GM23338 (cell line): ENCODE measurements at regions not wholly inside any gene's neighbourhood (a gene's known extent, or its start where the extent isn't known, plus 50 kb on each side); places are given as distances from the start of the nearest gene placed in this dataset.

Experiments
- ATAC-seq: fragments of 200-7000 bp; cut with Tn5 transposase; 3 replicates; pipeline ENCODE4 v1.9.1; 2020
- DNase-seq: peaks from one replicate; pipeline ENCODE4 v3.0.0-alpha.2; 2015; ENCODE audit warnings: low spot score
- H2AFZ ChIP-seq: fragments of 200-600 bp; sonication (generic); 2 replicates; pipeline ENCODE4 v1.8.0; 2016; ENCODE audit warnings: antibody characterized with exemption, mild to moderate bottlenecking, moderate library complexity
- H3F3A ChIP-seq: fragments of 200-600 bp; sonication (generic); replicated peaks from 2 replicates; pipeline ENCODE4 v1.8.0; 2017; ENCODE audit warnings: antibody characterized with exemption, mixed run types, low read depth
- H3K27ac ChIP-seq: fragments of 200-600 bp; sonication (generic); 2 replicates; pipeline ENCODE4 v1.6.1; 2016; ENCODE audit warnings: low read depth
- H3K27me3 ChIP-seq: fragments of 200-600 bp; sonication (generic); 2 replicates; pipeline ENCODE4 v1.8.0; 2016; ENCODE audit warnings: mild to moderate bottlenecking, mixed run types, moderate library complexity; ENCODE audit not compliant: insufficient read depth
- H3K36me3 ChIP-seq: fragments of 200-600 bp; sonication (generic); 2 replicates; pipeline ENCODE4 v1.8.0; 2016; ENCODE audit warnings: mild to moderate bottlenecking; ENCODE audit not compliant: insufficient read depth
- H3K4me1 ChIP-seq: fragments of 200-600 bp; sonication (generic); 2 replicates; pipeline ENCODE4 v1.8.0; 2016; ENCODE audit warnings: mild to moderate bottlenecking, moderate library complexity; ENCODE audit not compliant: insufficient read depth
- H3K4me2 ChIP-seq: fragments of 200-600 bp; sonication (generic); 2 replicates; pipeline ENCODE4 v1.7.1; 2017; ENCODE audit warnings: mixed run types
- H3K4me3 ChIP-seq: fragments of 200-600 bp; sonication (generic); 2 replicates; pipeline ENCODE4 v1.6.1; 2016; ENCODE audit warnings: mixed run types
- H3K79me2 ChIP-seq: fragments of 200-600 bp; sonication (generic); replicated peaks from 2 replicates; pipeline ENCODE4 v1.8.0; 2017; ENCODE audit warnings: mild to moderate bottlenecking; ENCODE audit not compliant: insufficient read depth
- H3K9me2 ChIP-seq: fragments of 200-600 bp; sonication (generic); 2 replicates; pipeline ENCODE4 v1.8.0; 2017; ENCODE audit not compliant: insufficient read depth
- H4K20me1 ChIP-seq: fragments of 200-600 bp; sonication (generic); replicated peaks from 2 replicates; pipeline ENCODE4 v1.8.0; 2017; ENCODE audit warnings: mild to moderate bottlenecking; ENCODE audit not compliant: insufficient read depth
- H3K27ac Mint-ChIP-seq: 2 replicates; pipeline ENCODE4 v1.8.0; 2020; ENCODE audit warnings: inconsistent platforms, mild to moderate bottlenecking, moderate library complexity, mixed read lengths
- H3K27me3 Mint-ChIP-seq: 3 replicates; pipeline ENCODE4 v1.8.0; 2022; ENCODE audit warnings: low read depth, mild to moderate bottlenecking, moderate library complexity, mixed read lengths, inconsistent platforms; ENCODE audit not compliant: insufficient read depth, poor library complexity
- H3K36me3 Mint-ChIP-seq: 3 replicates; pipeline ENCODE4 v1.8.0; 2021; ENCODE audit warnings: low read depth, mild to moderate bottlenecking, inconsistent platforms, moderate library complexity, mixed read lengths
- H3K4me1 Mint-ChIP-seq: 3 replicates; pipeline ENCODE4 v1.8.0; 2020; ENCODE audit warnings: mild to moderate bottlenecking, inconsistent platforms, mixed read lengths
- H3K4me3 Mint-ChIP-seq: 3 replicates; pipeline ENCODE4 v1.8.0; 2021; ENCODE audit warnings: moderate library complexity, mild to moderate bottlenecking, inconsistent platforms, mixed read lengths
- H3K9me3 Mint-ChIP-seq: 3 replicates; pipeline ENCODE4 v1.8.0; 2020; ENCODE audit warnings: moderate library complexity, mild to moderate bottlenecking, inconsistent platforms, mixed read lengths
- CREB1 ChIP-seq: fragments of 250-450 bp; sonication (Bioruptor Pico); IDR thresholded peaks from 2 replicates; pipeline ENCODE4 v1.5.0; 2020; ENCODE audit warnings: low read depth, mild to moderate bottlenecking, moderate library complexity
- CTCF ChIP-seq, 2 experiments: fragments of 200-600 bp in 1 of 2; sonication (generic) in 1 of 2; conservative IDR thresholded peaks; 2 replicates each; pipeline versions ENCODE4 v1.5.1 to v1.6.1; 2016 to 2017; ENCODE audit warnings: antibody characterized with exemption in 2 of 2, low read depth in 2 of 2, mild to moderate bottlenecking in 2 of 2, moderate library complexity in 1 of 2
- EZH2 ChIP-seq: fragments of 200-600 bp; sonication (generic); IDR thresholded peaks from one replicate; pipeline ENCODE4 v1.8.0; 2017; ENCODE audit warnings: antibody characterized with exemption, mild to moderate bottlenecking, low read depth; ENCODE audit not compliant: unreplicated experiment
- ZNF114 ChIP-seq: fragments of 250-450 bp; sonication (Bioruptor Pico); IDR thresholded peaks from 2 replicates; pipeline ENCODE4 v1.5.0; 2020; ENCODE audit warnings: mild to moderate bottlenecking, moderate library complexity
- ZNF462 ChIP-seq: fragments of 250-450 bp; sonication (Bioruptor Pico); IDR thresholded peaks from 2 replicates; pipeline ENCODE4 v1.5.0; 2020; ENCODE audit warnings: mild to moderate bottlenecking, moderate library complexity

GRCh38 chr10:44030132-44030531, 354.8 kb downstream of the CXCL12 start:
- TF ChIP-seq CREB1 (CRISPR knock-in tag) (peak; percentile 11; the same call in 1 of the 2 replicates), ZNF462 (0 out of 2 replicates have a peak, but pooled peaks have one; percentile 29), CTCF (conservative IDR thresholded peaks at IDR 0.05; ENCODE audit: low read depth in 2 of 2) (peak; percentile 41 to 69), EZH2 (no peak), ZNF114 (no peak)
- no peaks in the 10 kb centered on the region for H3K27me3 Mint-ChIP-seq
- DNase-seq = peak; percentile 72
- no peak overlapping the region for H3K27ac ChIP-seq
- no peaks in the 10 kb centered on the region for H3K9me3 Mint-ChIP-seq
- peaks cover 5% of the 10 kb centered on the region for H3K9me2 ChIP-seq
- H3K36me3 Mint-ChIP-seq = no peaks in the 10 kb centered on the region
- H3K4me2 ChIP-seq = no peak overlapping the region
- no peak overlapping the region for H3K4me3 Mint-ChIP-seq
- H3K79me2 ChIP-seq = no peaks in the 10 kb centered on the region
- H2AFZ ChIP-seq = no peak overlapping the region
- H3K27me3 ChIP-seq = no peaks in the 10 kb centered on the region
- no peak overlapping the region for H3K27ac Mint-ChIP-seq
- no peaks in the 10 kb centered on the region for H4K20me1 ChIP-seq
- H3K4me1 Mint-ChIP-seq = peaks cover 6% of the 10 kb centered on the region; the same call in 2 of the 3 replicates
- no peak overlapping the region for H3K4me3 ChIP-seq
- ATAC-seq = peak; percentile 89
- H3K36me3 ChIP-seq = no peaks in the 10 kb centered on the region
- no peaks in the 10 kb centered on the region for H3K4me1 ChIP-seq
- no peaks in the 10 kb centered on the region for H3F3A ChIP-seq
